Tongue (tissue), 1 donor: ENCODE measurements at regions not wholly inside any gene's neighbourhood (a gene's known extent, or its start where the extent isn't known, plus 50 kb on each side); places are given as distances from the start of the nearest gene placed in this dataset.
"Not testable (repeated sequence)": the region's sequence is repeated elsewhere in the genome, so short reads cannot be mapped to it uniquely, and the experiment has no call there.

Experiments
- DNase-seq: peaks from one replicate; pipeline ENCODE4 v3.0.0-alpha.2; 2015

DNA sequence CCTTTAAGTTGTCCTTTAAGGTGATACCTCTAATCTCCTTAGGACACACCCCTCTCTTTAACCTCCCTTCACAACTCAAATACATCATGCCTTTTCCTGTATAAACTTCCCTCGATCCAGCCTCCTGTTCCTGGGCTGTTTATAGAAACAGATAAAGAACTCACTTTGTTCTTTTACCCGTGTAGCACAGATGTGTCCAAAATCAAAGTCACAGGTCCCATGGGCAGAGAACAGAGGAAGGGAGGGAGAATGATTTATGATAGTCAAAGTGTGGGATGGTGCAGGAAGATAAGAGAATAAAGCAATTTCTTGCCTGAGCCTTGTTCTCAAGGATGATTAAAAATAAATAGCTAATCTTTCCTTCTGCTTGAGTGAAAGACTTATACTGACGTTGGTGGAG lies 50.3 kb upstream of the CABCOCO1 start:
- no peak for DNase-seq

DNA sequence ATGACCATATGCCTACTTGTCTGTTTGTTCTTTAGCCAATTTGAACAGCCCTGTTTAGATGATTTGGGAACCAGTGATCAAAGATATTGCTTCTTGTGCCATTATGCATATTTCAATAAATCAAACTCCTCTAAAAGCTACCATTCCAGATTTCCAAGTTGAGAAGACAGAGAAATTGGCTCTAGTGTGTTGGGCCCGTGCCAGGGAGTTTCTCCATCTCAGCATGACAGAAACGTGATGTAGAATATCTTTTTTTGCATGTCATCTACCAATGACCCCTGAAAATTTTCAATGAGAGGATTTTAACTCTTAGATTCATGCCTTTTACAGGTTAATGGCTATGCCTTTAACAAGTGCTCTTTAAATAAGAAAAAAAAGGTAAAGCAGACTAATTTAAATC lies 50.7 kb upstream of the CABCOCO1 start:
- peak; percentile 50 for DNase-seq

DNA sequence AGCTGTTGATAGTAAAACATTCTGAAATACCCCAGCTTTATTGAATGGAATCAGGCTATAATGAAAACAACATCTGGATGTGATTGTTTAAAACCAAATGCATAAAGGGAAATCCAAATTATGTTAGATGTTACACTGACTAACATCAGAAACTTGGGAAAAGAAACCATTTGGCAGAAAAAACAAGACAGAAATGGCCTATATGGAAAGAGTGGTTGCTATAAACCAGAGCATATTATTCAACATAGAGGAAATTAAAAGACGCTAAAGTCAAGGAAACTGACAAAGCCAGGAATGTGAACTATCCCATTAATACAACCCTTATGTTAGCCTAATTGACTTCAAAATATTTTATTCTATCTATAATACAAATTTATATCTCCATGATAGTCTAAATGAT lies 53.0 kb upstream of the CABCOCO1 start:
- DNase-seq = no peak

GRCh38 chr10:61608255-61609033 lies 54.3 kb upstream of the CABCOCO1 start:
- DNase-seq = no peak

DNA sequence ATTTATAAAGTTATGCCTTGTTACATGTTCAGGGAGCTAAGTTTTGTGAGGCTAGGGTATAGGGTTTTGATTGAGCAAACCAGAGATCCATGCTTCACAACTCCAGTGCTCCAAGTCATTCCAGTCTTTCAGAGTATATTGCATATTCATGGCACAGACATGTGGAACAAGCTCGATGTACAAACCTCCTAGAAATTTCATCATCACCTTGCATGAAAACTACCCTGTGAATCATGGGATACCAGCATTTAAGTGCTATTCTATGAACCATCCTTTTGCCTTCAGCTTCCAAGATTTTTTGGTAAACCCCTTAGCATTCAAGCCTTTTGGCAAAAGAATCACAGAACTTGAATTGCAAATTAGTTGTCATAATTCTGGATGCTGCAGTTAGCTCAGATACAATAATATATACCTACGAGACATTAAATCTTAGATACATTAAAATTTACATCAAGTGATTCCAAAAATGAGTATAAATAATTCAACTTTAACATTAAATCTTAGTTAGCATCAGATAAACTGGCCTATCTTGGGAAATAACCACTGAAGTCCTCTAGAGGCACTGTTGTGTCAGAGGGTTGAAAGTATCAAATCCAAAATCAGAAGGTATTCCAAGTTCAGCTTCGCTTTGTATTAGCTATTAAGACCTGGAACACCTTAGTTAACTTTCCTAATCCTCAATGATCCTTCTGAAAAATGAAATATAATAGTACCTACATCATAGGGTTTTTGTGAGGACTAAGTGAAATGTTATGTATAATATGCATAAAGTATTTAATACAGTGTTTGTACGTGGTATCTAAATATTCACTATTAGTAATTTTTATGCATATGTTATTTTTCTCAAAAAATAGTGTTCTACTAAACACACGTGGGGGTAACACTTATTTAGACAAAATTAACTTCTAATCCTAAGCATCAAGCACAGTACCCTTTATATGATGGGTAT lies 55.5 kb upstream of the CABCOCO1 start:
- DNase-seq = no peak

GRCh38 chr10:61605221-61605620 lies 57.5 kb upstream of the CABCOCO1 start:
- DNase-seq = no peak

DNA sequence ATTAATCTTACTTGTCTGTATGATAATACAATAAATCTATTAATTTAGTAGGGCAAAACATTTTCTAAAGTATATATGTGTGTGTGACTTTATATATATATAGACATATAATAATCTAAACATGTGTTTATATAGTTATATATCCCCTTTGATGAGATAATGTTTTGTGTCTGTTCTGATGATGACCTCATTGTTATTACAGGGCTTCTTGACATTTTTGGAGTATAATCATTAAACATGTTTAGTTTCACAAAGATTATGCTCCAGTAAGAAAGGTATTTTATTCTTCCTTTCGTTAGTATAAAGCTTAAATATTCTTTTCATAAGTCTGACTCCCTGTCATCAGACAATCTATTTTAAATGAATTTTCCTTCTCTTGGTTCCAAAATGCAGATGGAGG lies 62.3 kb upstream of the CABCOCO1 start:
- DNase-seq = no peak

GRCh38 chr10:61594430-61594829 lies 68.3 kb upstream of the CABCOCO1 start:
- no peak for DNase-seq

- no peak for DNase-seq
These were observed 70.1 kb upstream of the CABCOCO1 start for GRCh38 chr10:61592581-61592980.

DNA sequence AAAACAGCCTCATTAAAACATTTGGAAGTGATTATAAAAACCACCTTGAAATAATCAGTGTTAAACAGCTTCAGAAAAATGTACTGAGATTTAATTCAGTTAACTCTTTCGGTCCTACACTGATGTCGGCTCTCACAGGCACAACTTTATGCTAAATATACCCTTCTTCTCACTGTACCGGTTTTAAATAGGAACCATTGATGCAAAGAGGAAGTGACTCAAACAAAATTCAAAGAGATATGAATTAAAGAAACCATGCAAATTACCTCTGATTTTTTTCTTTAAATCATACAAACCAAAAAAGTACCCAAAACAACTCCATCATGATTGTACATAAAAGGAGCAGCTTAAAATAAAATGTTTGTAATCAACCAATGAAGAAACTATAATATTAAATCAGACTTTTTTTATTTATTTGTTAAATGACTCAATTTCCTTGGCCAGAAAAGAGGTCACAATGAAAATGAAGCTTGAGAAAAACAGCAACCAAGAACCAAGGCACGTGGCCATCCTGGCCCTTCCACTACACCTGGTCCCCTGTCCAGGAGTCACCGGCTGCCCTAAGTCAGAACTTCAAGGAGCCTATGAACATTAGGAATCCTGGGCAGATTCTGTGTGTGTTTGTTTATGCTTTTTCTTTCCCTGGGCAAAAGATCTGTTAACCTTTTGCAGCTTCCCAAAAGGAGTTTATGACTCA lies 73.0 kb upstream of the CABCOCO1 start:
- no peak for DNase-seq

- no peak for DNase-seq
These were observed 73.9 kb upstream of the CABCOCO1 start for GRCh38 chr10:61588770-61589211.

DNA sequence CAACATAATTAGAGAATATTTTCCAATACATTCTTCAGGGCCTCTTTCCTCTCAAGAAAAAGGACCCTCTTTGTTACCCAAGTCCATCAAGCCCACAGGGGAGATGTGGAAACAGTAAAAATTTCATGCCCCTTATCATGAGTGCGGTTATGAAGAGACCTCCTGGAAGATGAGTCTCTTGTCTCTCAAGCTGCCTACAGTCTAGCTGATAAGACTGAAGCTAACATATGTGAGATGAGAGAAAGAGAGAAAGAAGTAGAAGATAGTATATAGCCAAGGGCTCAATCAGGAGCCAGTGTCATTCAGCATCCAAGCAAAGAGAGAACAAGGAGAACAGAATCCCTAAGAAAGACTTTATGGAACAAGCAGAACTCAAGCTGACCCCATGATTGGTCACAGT lies 75.9 kb upstream of the CABCOCO1 start:
- no peak for DNase-seq

DNA sequence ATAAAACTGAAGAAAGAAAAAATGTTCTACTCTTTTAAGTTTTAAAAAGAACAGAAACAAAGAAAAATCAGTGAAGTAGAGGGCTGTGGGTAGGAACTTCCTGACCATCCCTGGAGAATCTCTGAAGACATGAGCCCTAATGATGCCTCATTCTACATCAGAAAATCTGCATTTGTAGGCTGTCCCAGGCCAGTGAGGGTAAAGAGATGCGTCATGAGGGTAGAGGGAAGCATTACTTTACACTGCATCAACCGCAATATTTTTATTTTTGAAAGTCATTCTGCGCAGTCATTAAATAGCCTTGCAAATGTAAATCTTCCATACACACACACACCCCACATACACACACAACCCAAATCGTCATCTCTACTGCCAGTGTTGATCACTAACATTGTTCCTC lies 82.1 kb upstream of the CABCOCO1 start:
- no peak for DNase-seq

GRCh38 chr10:61570204-61570603 lies 92.5 kb upstream of the CABCOCO1 start:
- DNase-seq = not testable (repeated sequence)

GRCh38 chr10:61567729-61568128 lies 95.0 kb upstream of the CABCOCO1 start:
- no peak for DNase-seq

- no peak for DNase-seq
These were observed 96.7 kb upstream of the CABCOCO1 start for GRCh38 chr10:61565819-61566560.

DNA sequence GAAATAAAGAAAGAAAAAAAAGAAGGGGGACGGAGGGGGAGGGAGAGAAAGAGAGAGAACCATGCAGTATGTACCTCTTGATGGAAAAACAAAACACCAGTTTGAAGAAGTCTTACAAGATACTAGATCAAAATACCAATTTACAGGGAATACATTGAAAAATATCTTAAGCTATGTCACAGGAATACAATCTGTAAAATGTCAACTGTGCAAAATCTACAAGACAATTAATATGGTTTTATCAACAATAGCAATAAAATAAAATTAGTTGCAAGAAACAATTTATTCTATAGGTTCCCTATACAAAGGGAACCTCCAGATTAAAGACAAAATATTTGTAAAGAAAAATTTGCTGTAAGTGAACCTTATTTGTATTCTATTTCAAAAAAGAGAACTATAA lies 98.3 kb upstream of the CABCOCO1 start:
- no peak for DNase-seq

- DNase-seq = no peak
These were observed 103.1 kb upstream of the CABCOCO1 start for GRCh38 chr10:61559615-61560014.

GRCh38 chr10:61558188-61558587 lies 104.5 kb upstream of the CABCOCO1 start:
- no peak for DNase-seq

DNA sequence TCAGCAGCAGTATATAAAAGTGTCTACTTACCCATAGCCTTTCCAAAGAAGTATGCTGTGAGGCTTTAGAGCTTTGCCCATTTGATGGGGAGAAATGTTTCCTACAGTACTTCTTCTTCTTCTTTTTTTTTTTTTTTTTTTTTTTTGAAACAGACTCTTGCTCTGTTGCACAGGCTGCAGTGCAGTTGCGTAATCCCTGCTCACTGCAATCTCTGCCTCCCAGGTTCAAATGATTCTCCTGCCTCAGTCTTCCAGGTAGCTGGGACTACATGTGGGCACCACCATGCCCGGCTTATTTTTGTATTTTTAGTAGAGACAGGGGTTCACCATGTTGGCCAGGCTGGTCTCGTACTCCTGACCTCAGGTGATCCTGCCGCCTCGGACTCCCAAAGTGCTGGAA lies 101.7 kb upstream of the TMEM26 start:
- no peak for DNase-seq

- no peak for DNase-seq
These were observed 96.7 kb upstream of the TMEM26 start for GRCh38 chr10:61549861-61550260.

GRCh38 chr10:61548364-61548763 lies 95.2 kb upstream of the TMEM26 start:
- no peak for DNase-seq
